ENCODE measurements at regions not wholly inside any gene's neighbourhood (a gene's known extent, or its start where the extent isn't known, plus 50 kb on each side); places are given as distances from the start of the nearest gene placed in this dataset.
"Not testable (repeated sequence)": the region's sequence is repeated elsewhere in the genome, so short reads cannot be mapped to it uniquely, and the experiment has no call there.

GRCh38 chr10:30133198-30133597, 73.8 kb upstream of the JCAD start:
- H2AFZ ChIP-seq (ENCODE audit: insufficient read depth, low read length, poor library complexity): no peak overlapping the region
- no peak overlapping the region for H2BK5ac ChIP-seq (ENCODE audit: low read depth, low read length, poor library complexity)
- no peaks in the 10 kb centered on the region for H3K9me3 ChIP-seq (ENCODE audit: insufficient read depth, low read depth, low read length)
- H2BK120ac ChIP-seq (ENCODE audit: insufficient read depth, low read length, poor library complexity): no peak overlapping the region
- no peaks in the 10 kb centered on the region for H3K79me1 ChIP-seq (ENCODE audit: low read length)
- no peak overlapping the region for H3K4me2 ChIP-seq (ENCODE audit: low read length)
- no peak overlapping the region for H2AK5ac ChIP-seq (ENCODE audit: low read length)
- peaks cover 5% of the 10 kb centered on the region in 2 experiments for H3K4me1 ChIP-seq (ENCODE audit: control insufficient read depth in 1 of 2, insufficient read depth in 2 of 2, low read length in 2 of 2)
- H3K14ac ChIP-seq (ENCODE audit: low read length): no peak overlapping the region
- no peak overlapping the region for H4K91ac ChIP-seq (ENCODE audit: low read depth, low read length)
- no peaks in the 10 kb centered on the region for H3K36me3 ChIP-seq (ENCODE audit: control insufficient read depth in 1 of 2, insufficient read depth in 2 of 2, low read length in 2 of 2)
- no peak overlapping the region for H2BK12ac ChIP-seq (ENCODE audit: low read length)
- no peak overlapping the region for H3K9ac ChIP-seq (ENCODE audit: low read length)
- no peak overlapping the region for H3K4ac ChIP-seq (ENCODE audit: low read depth, low read length)
- no peak for DNase-seq
- no peak overlapping the region for H4K8ac ChIP-seq (ENCODE audit: low read depth, low read length)
- H3K23ac ChIP-seq (ENCODE audit: low read length): no peak overlapping the region
- no peak overlapping the region for H3K27ac ChIP-seq (ENCODE audit: low read depth, low read length)
- H3K27me3 ChIP-seq (ENCODE audit: insufficient read depth, low read length): no peaks in the 10 kb centered on the region
- WGBS (ENCODE audit: extremely low coverage, insufficient coverage, insufficient read length): no CpG with 5 or more reads among the region's 1 CpG
- H3K4me3 ChIP-seq (ENCODE audit: low read depth, low read length): no peak overlapping the region
- no peaks in the 10 kb centered on the region for H3K79me2 ChIP-seq (ENCODE audit: control insufficient read depth, insufficient read depth, low read length, poor library complexity)
- H3K18ac ChIP-seq (ENCODE audit: low read length): no peak overlapping the region
- no peak overlapping the region for H4K12ac ChIP-seq (ENCODE audit: low read depth, low read length)

GRCh38 chr10:30131369-30131768, 72.0 kb upstream of the JCAD start:
- not testable (repeated sequence) for DNase-seq; H3K14ac ChIP-seq (ENCODE audit: low read length); H3K9ac ChIP-seq (ENCODE audit: low read length); H2BK120ac ChIP-seq (ENCODE audit: insufficient read depth, low read length, poor library complexity); H4K12ac ChIP-seq (ENCODE audit: low read depth, low read length); H3K27ac ChIP-seq (ENCODE audit: low read depth, low read length); H4K91ac ChIP-seq (ENCODE audit: low read depth, low read length); H3K4ac ChIP-seq (ENCODE audit: low read depth, low read length); H3K23ac ChIP-seq (ENCODE audit: low read length); H3K4me3 ChIP-seq (ENCODE audit: low read depth, low read length); H3K79me2 ChIP-seq (ENCODE audit: control insufficient read depth, insufficient read depth, low read length, poor library complexity); H3K18ac ChIP-seq (ENCODE audit: low read length); H2AFZ ChIP-seq (ENCODE audit: insufficient read depth, low read length, poor library complexity); H3K9me3 ChIP-seq (ENCODE audit: insufficient read depth, low read depth, low read length); H2BK5ac ChIP-seq (ENCODE audit: low read depth, low read length, poor library complexity); H4K8ac ChIP-seq (ENCODE audit: low read depth, low read length); H3K4me1 ChIP-seq (ENCODE audit: control insufficient read depth in 1 of 2, insufficient read depth in 2 of 2, low read length in 2 of 2); H2BK12ac ChIP-seq (ENCODE audit: low read length); H3K4me2 ChIP-seq (ENCODE audit: low read length); H3K79me1 ChIP-seq (ENCODE audit: low read length); H3K27me3 ChIP-seq (ENCODE audit: insufficient read depth, low read length); H3K36me3 ChIP-seq (ENCODE audit: control insufficient read depth in 1 of 2, insufficient read depth in 2 of 2, low read length in 2 of 2); H2AK5ac ChIP-seq (ENCODE audit: low read length)
- no CpG with 5 or more reads among the region's 13 CpGs for WGBS (ENCODE audit: extremely low coverage, insufficient coverage, insufficient read length)

GRCh38 chr10:30129326-30129725, 69.9 kb upstream of the JCAD start:
- not testable (repeated sequence) for H3K14ac ChIP-seq (ENCODE audit: low read length); H4K12ac ChIP-seq (ENCODE audit: low read depth, low read length); H3K23ac ChIP-seq (ENCODE audit: low read length); H3K4me1 ChIP-seq (ENCODE audit: control insufficient read depth in 1 of 2, insufficient read depth in 2 of 2, low read length in 2 of 2); H3K4me2 ChIP-seq (ENCODE audit: low read length); H3K36me3 ChIP-seq (ENCODE audit: control insufficient read depth in 1 of 2, insufficient read depth in 2 of 2, low read length in 2 of 2); H3K79me1 ChIP-seq (ENCODE audit: low read length); H3K4me3 ChIP-seq (ENCODE audit: low read depth, low read length); H3K9ac ChIP-seq (ENCODE audit: low read length); H4K8ac ChIP-seq (ENCODE audit: low read depth, low read length); H3K27ac ChIP-seq (ENCODE audit: low read depth, low read length); H3K4ac ChIP-seq (ENCODE audit: low read depth, low read length); H3K79me2 ChIP-seq (ENCODE audit: control insufficient read depth, insufficient read depth, low read length, poor library complexity); H2AK5ac ChIP-seq (ENCODE audit: low read length); H3K27me3 ChIP-seq (ENCODE audit: insufficient read depth, low read length); H2BK5ac ChIP-seq (ENCODE audit: low read depth, low read length, poor library complexity); H4K91ac ChIP-seq (ENCODE audit: low read depth, low read length); H2BK12ac ChIP-seq (ENCODE audit: low read length); H3K9me3 ChIP-seq (ENCODE audit: insufficient read depth, low read depth, low read length); H3K18ac ChIP-seq (ENCODE audit: low read length); H2AFZ ChIP-seq (ENCODE audit: insufficient read depth, low read length, poor library complexity); DNase-seq; H2BK120ac ChIP-seq (ENCODE audit: insufficient read depth, low read length, poor library complexity)
- no CpG with 5 or more reads among the region's 8 CpGs for whole genome bisulfite sequencing (ENCODE audit: extremely low coverage, insufficient coverage, insufficient read length)

- H3K79me1 ChIP-seq (ENCODE audit: low read length): no peaks in the 10 kb centered on the region
- H3K27me3 ChIP-seq (ENCODE audit: insufficient read depth, low read length): no peaks in the 10 kb centered on the region
- H3K36me3 ChIP-seq (ENCODE audit: control insufficient read depth in 1 of 2, insufficient read depth in 2 of 2, low read length in 2 of 2): no peaks in the 10 kb centered on the region
- no peaks in the 10 kb centered on the region for H3K4me1 ChIP-seq (ENCODE audit: control insufficient read depth in 1 of 2, insufficient read depth in 2 of 2, low read length in 2 of 2)
- H3K14ac ChIP-seq (ENCODE audit: low read length): no peak overlapping the region
- H4K91ac ChIP-seq (ENCODE audit: low read depth, low read length): no peak overlapping the region
- no peak overlapping the region for H3K4ac ChIP-seq (ENCODE audit: low read depth, low read length)
- H3K9ac ChIP-seq (ENCODE audit: low read length): no peak overlapping the region
- H3K4me3 ChIP-seq (ENCODE audit: low read depth, low read length): no peak overlapping the region
- no peak overlapping the region for H2AFZ ChIP-seq (ENCODE audit: insufficient read depth, low read length, poor library complexity)
- H2BK120ac ChIP-seq (ENCODE audit: insufficient read depth, low read length, poor library complexity): no peak overlapping the region
- no peak overlapping the region for H4K12ac ChIP-seq (ENCODE audit: low read depth, low read length)
- H3K27ac ChIP-seq (ENCODE audit: low read depth, low read length): no peak overlapping the region
- no peak overlapping the region for H2BK5ac ChIP-seq (ENCODE audit: low read depth, low read length, poor library complexity)
- no peaks in the 10 kb centered on the region for H3K79me2 ChIP-seq (ENCODE audit: control insufficient read depth, insufficient read depth, low read length, poor library complexity)
- no peaks in the 10 kb centered on the region for H3K9me3 ChIP-seq (ENCODE audit: insufficient read depth, low read depth, low read length)
- H3K4me2 ChIP-seq (ENCODE audit: low read length): no peak overlapping the region
- no peak for DNase-seq
- H2AK5ac ChIP-seq (ENCODE audit: low read length): no peak overlapping the region
- H2BK12ac ChIP-seq (ENCODE audit: low read length): no peak overlapping the region
- H4K8ac ChIP-seq (ENCODE audit: low read depth, low read length): no peak overlapping the region
- no peak overlapping the region for H3K23ac ChIP-seq (ENCODE audit: low read length)
- no CpG with 5 or more reads among the region's 10 CpGs for WGBS (ENCODE audit: extremely low coverage, insufficient coverage, insufficient read length)
- H3K18ac ChIP-seq (ENCODE audit: low read length): no peak overlapping the region
These were observed 67.7 kb upstream of the JCAD start for GRCh38 chr10:30127120-30127541.
